GM18870 (cell line): ENCODE measurements at regions not wholly inside any gene's neighbourhood (a gene's known extent, or its start where the extent isn't known, plus 50 kb on each side); places are given as distances from the start of the nearest gene placed in this dataset.
"Not testable (repeated sequence)": the region's sequence is repeated elsewhere in the genome, so short reads cannot be mapped to it uniquely, and the experiment has no call there.

Experiments
- ATAC-seq: cut with Tn5 transposase; IDR thresholded peaks from one replicate; pipeline ENCODE4 v1.9.1; 2021; ENCODE audit warnings: moderate library complexity; ENCODE audit not compliant: unreplicated experiment

- no peak for ATAC-seq
These were observed 223.9 kb upstream of the DCAF8L1 start for GRCh38 chrX:28205126-28205525.

GRCh38 chrX:28189011-28189410, 207.8 kb upstream of the DCAF8L1 start:
- no peak for ATAC-seq

- no peak for ATAC-seq
These were observed 207.3 kb upstream of the DCAF8L1 start for GRCh38 chrX:28188526-28188925.

GRCh38 chrX:28180096-28180495, 198.8 kb upstream of the DCAF8L1 start:
- no peak for ATAC-seq

- no peak for ATAC-seq
These were observed 197.0 kb upstream of the DCAF8L1 start for GRCh38 chrX:28178206-28178605.

GRCh38 chrX:28177202-28177601, 196.0 kb upstream of the DCAF8L1 start:
- no peak for ATAC-seq

- no peak for ATAC-seq
These were observed 189.5 kb upstream of the DCAF8L1 start for GRCh38 chrX:28170713-28171112.

- no peak for ATAC-seq
These were observed 176.9 kb upstream of the DCAF8L1 start for GRCh38 chrX:28158019-28158777.

- ATAC-seq = not testable (repeated sequence)
These were observed 171.0 kb upstream of the DCAF8L1 start for GRCh38 chrX:28152263-28152662.

- no peak for ATAC-seq
These were observed 154.3 kb upstream of the DCAF8L1 start for GRCh38 chrX:28135378-28136047.

GRCh38 chrX:28133763-28134162, 152.5 kb upstream of the DCAF8L1 start:
- ATAC-seq = peak; percentile 50

GRCh38 chrX:28127662-28128061, 146.4 kb upstream of the DCAF8L1 start:
- ATAC-seq = no peak

- ATAC-seq = no peak
These were observed 145.6 kb upstream of the DCAF8L1 start for GRCh38 chrX:28126886-28127285.

GRCh38 chrX:28124416-28124815, 143.2 kb upstream of the DCAF8L1 start:
- ATAC-seq = no peak

GRCh38 chrX:28120580-28121245, 139.5 kb upstream of the DCAF8L1 start:
- not testable (repeated sequence) for ATAC-seq

- no peak for ATAC-seq
These were observed 138.8 kb upstream of the DCAF8L1 start for GRCh38 chrX:28120072-28120471.

- no peak for ATAC-seq
These were observed 127.1 kb upstream of the DCAF8L1 start for GRCh38 chrX:28108186-28108945.

- no peak for ATAC-seq
These were observed 117.9 kb upstream of the DCAF8L1 start for GRCh38 chrX:28099166-28099565.

- no peak for ATAC-seq
These were observed 104.4 kb upstream of the DCAF8L1 start for GRCh38 chrX:28085653-28086052.

GRCh38 chrX:28058901-28059300, 77.7 kb upstream of the DCAF8L1 start:
- no peak for ATAC-seq
